ENCODE measurements at regions not wholly inside any gene's neighbourhood (a gene's known extent, or its start where the extent isn't known, plus 50 kb on each side); places are given as distances from the start of the nearest gene placed in this dataset.

- TF ChIP-seq FOXO4 (CRISPR knock-in tag; IDR thresholded peaks at IDR 0.05) (no peak), EP300 (IDR thresholded peaks at IDR 0.05; ENCODE audit: low read length) (peak; percentile 77), PHTF2 (CRISPR knock-in tag; IDR thresholded peaks at IDR 0.05) (no peak), ETV5 (CRISPR knock-in tag; IDR thresholded peaks at IDR 0.05; ENCODE audit: low read depth) (peak; percentile 86), HOMEZ (CRISPR knock-in tag; IDR thresholded peaks at IDR 0.05) (no peak), ZNF146 (CRISPR knock-in tag; IDR thresholded peaks at IDR 0.05; ENCODE audit: unreplicated experiment) (no peak), POLR2AphosphoS2 (IDR thresholded peaks at IDR 0.05; ENCODE audit: low read length) (no peak), FOXK1 (CRISPR knock-in tag; IDR thresholded peaks at IDR 0.05; ENCODE audit: borderline replicate concordance) (no peak), ZNF143 (CRISPR knock-in tag; IDR thresholded peaks at IDR 0.05) (no peak), CBFA2T2 (conservative IDR thresholded peaks at IDR 0.05) (peak; percentile 65), ZFP30 (CRISPR knock-in tag; IDR thresholded peaks at IDR 0.05; ENCODE audit: borderline replicate concordance) (no peak), CEBPB (tag; IDR thresholded peaks at IDR 0.05) (peak; percentile 52; the same call in 1 of the 2 replicates), CREB5 (CRISPR knock-in tag; IDR thresholded peaks at IDR 0.05) (no peak), ZBTB8A (IDR thresholded peaks at IDR 0.05; ENCODE audit: partially characterized antibody) (no peak), ZNF449 (CRISPR knock-in tag; IDR thresholded peaks at IDR 0.05) (no peak), E2F5 (CRISPR knock-in tag; IDR thresholded peaks at IDR 0.05) (no peak), ZFPM2 (CRISPR knock-in tag; IDR thresholded peaks at IDR 0.05) (no peak), ZZZ3 (IDR thresholded peaks at IDR 0.05) (no peak), PTRF (tag; IDR thresholded peaks at IDR 0.05) (no peak), U2AF1 (optimal IDR thresholded peaks at IDR 0.05; ENCODE audit: low read depth, low read length) (no peak), RBFOX2 (IDR thresholded peaks at IDR 0.05; ENCODE audit: low read depth, low read length) (no peak), SIRT6 (IDR thresholded peaks at IDR 0.05; ENCODE audit: low read depth, low read length) (no peak)
Observed at GRCh38 chr2:118748245-118748885, 99.1 kb downstream of the EN1 start (continued).

Data from K562 (cell line).